ENCODE measurements at regions not wholly inside any gene's neighbourhood (a gene's known extent, or its start where the extent isn't known, plus 50 kb on each side); places are given as distances from the start of the nearest gene placed in this dataset.

- TF ChIP-seq, protein P1, sequence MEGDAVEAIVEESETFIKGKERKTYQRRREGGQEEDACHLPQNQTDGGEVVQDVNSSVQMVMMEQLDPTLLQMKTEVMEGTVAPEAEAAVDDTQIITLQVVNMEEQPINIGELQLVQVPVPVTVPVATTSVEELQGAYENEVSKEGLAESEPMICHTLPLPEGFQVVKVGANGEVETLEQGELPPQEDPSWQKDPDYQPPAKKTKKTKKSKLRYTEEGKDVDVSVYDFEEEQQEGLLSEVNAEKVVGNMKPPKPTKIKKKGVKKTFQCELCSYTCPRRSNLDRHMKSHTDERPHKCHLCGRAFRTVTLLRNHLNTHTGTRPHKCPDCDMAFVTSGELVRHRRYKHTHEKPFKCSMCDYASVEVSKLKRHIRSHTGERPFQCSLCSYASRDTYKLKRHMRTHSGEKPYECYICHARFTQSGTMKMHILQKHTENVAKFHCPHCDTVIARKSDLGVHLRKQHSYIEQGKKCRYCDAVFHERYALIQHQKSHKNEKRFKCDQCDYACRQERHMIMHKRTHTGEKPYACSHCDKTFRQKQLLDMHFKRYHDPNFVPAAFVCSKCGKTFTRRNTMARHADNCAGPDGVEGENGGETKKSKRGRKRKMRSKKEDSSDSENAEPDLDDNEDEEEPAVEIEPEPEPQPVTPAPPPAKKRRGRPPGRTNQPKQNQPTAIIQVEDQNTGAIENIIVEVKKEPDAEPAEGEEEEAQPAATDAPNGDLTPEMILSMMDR (IDR thresholded peaks at IDR 0.05): no peak
- 78 to 86% (median 83%) methylated on average over 6 of the region's 6 CpGs for WGBS, 3 donors
Observed at GRCh38 chr18:47547539-47548202, 296.2 kb upstream of the SKOR2 start.

DNA sequence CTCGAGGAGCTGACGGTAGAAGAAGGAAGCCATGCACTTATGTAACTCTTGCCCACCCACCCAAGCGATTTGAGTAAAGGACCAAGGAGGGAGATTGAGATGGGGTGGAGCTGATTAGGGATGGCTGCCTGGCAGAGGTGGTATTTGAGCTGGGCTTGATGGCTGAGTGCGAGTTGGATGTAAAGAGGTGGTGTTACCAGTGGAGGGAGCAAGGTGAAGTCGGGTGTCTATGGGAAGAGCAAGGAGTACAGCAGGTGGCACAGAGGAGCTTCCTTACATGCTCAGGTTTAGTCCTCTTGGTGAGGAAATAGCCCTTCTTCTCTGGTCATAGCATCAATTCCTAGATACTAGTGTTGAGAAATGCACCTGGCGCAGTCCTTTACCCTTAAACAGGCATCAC is 294.2 kb upstream of the SKOR2 start:
- Histone ChIP-seq H3K27me3 (ENCODE audit: insufficient read depth in 3 of 3, low read length in 2 of 3) (peaks cover 0 to under 1% (median 0%) of the 10 kb centered on the region in 3 donors), H3K9me3 (no peaks in the 10 kb centered on the region), H3K4me1 (no peaks in the 10 kb centered on the region), H3K4me3 (no peak overlapping the region), H3K27ac (no peak overlapping the region), H3K36me3 (ENCODE audit: insufficient read depth in 1 of 2, low read depth in 1 of 2) (no peaks in the 10 kb centered on the region)
- TF ChIP-seq, protein P1 (IDR thresholded peaks at IDR 0.05): no peak
- no peak for ATAC-seq
- DNase-seq: no peak
- intact Hi-C loops (cut with DNase I): no loop called here
- WGBS, 3 donors: 50 to 63% (median 59%) methylated on average over 6 of the region's 6 CpGs

More at GRCh38 chr18:47547539-47548202, 296.2 kb upstream of the SKOR2 start:
- Histone ChIP-seq H3K4me1 (no peaks in the 10 kb centered on the region), H3K36me3 (ENCODE audit: insufficient read depth in 1 of 2, low read depth in 1 of 2) (no peaks in the 10 kb centered on the region), H3K27ac (no peak overlapping the region), H3K9me3 (no peaks in the 10 kb centered on the region), H3K27me3 (ENCODE audit: insufficient read depth in 3 of 3, low read length in 2 of 3) (peaks cover 0 to 6% (median 0%) of the 10 kb centered on the region in 3 donors), H3K4me3 (no peak overlapping the region)
- no peak for ATAC-seq
- no peak for DNase-seq
- intact Hi-C loops (cut with DNase I): no loop called here

GRCh38 chr18:47543080-47543479 is 291.6 kb upstream of the SKOR2 start:
- H3K27ac ChIP-seq: no peak overlapping the region
- intact Hi-C loops (cut with DNase I): no loop called here
- WGBS, 3 donors: 68 to 81% (median 79%) methylated on average over 3 of the region's 3 CpGs

GRCh38 chr18:47542551-47542950 is 291.1 kb upstream of the SKOR2 start:
- Histone ChIP-seq H3K27me3 (ENCODE audit: insufficient read depth in 3 of 3, low read length in 2 of 3) (no peaks in the 10 kb centered on the region), H3K9me3 (no peaks in the 10 kb centered on the region), H3K36me3 (ENCODE audit: insufficient read depth in 1 of 2, low read depth in 1 of 2) (no peaks in the 10 kb centered on the region), H3K27ac (no peak overlapping the region), H3K4me1 (no peaks in the 10 kb centered on the region), H3K4me3 (no peak overlapping the region)
- no peak for DNase-seq
- TF ChIP-seq, protein P1 (IDR thresholded peaks at IDR 0.05): no peak
- intact Hi-C loops (cut with DNase I): no loop called here
- WGBS, 3 donors: 59 to 70% (median 61%) methylated on average over 2 of the region's 2 CpGs
- ATAC-seq: no peak

More at GRCh38 chr18:47543080-47543479, 291.6 kb upstream of the SKOR2 start:
- no peaks in the 10 kb centered on the region for H3K27me3 ChIP-seq (ENCODE audit: insufficient read depth in 3 of 3, low read length in 2 of 3)
- no peaks in the 10 kb centered on the region for H3K9me3 ChIP-seq
- H3K4me3 ChIP-seq: no peak overlapping the region
- ATAC-seq (no peak), DNase-seq (no peak)
- no peaks in the 10 kb centered on the region for H3K36me3 ChIP-seq (ENCODE audit: insufficient read depth in 1 of 2, low read depth in 1 of 2)
- TF ChIP-seq, protein P1 (IDR thresholded peaks at IDR 0.05): no peak
- H3K4me1 ChIP-seq: no peaks in the 10 kb centered on the region

DNA sequence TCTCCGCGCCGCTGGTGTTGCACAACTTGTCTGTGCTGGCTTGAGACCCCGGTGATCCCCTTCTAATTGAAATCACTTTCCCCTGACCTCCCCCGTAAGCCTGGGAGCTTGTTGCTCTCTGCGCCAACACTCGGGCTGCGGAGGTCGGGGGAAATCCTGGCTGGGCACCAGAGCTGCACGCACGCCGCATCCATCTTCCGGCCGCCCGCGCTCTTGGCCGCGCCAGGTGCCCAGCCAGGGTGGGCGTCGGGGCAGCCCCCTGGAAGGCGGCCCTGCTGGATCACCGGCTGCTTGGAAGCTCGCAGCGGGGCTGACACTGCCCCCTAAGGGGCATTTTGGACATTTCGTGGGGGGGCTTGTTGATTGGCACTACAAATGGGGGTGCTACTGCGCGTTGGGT is 280.3 kb upstream of the SKOR2 start:
- intact Hi-C loops (cut with DNase I): no loop called here
- WGBS, 3 donors: 1 to 3% (median 2%) methylated on average over 27 of the region's 27 CpGs
- DNase-seq: no peak
- no peaks in the 10 kb centered on the region for H3K4me1 ChIP-seq
- H3K27ac ChIP-seq: no peak overlapping the region
- no peaks in the 10 kb centered on the region for H3K36me3 ChIP-seq (ENCODE audit: insufficient read depth in 1 of 2, low read depth in 1 of 2)
- H3K27me3 ChIP-seq (ENCODE audit: insufficient read depth in 3 of 3, low read length in 2 of 3): peaks cover 4 to 36% (median 4%) of the 10 kb centered on the region in 3 donors
- no peaks in the 10 kb centered on the region for H3K9me3 ChIP-seq
- no peak overlapping the region for H3K4me3 ChIP-seq
- TF ChIP-seq, protein P1 (IDR thresholded peaks at IDR 0.05): no peak
- ATAC-seq: no peak

Measured in psoas muscle (tissue), 7 donors.